ENCODE measurements at regions not wholly inside any gene's neighbourhood (a gene's known extent, or its start where the extent isn't known, plus 50 kb on each side); places are given as distances from the start of the nearest gene placed in this dataset.
A peak's percentile ranks its signal among the peaks of the same experiment; 100 is the strongest.
"Not testable (repeated sequence)": the region's sequence is repeated elsewhere in the genome, so short reads cannot be mapped to it uniquely, and the experiment has no call there.

DNA sequence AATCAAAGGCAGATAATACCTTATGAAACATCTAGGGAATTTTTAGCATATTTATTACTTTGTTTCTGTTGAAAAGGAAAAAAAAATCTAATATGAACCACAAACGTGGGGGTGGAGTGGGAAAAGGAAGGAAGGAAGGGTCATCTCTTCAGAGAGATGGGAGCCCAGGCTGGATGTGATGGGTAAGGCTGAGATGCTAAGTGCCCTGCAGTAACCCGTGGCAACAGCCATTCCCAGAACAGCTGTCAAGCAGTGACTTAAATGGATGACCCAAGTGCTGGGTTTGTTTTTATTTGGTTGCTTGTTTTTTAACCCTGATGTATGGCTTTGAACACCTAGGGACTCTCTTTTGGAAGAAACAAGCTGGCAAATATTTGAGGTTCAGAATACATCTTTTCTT lies 50.7 kb upstream of the KLF7 start:
- DNase-seq, result no peak

DNA sequence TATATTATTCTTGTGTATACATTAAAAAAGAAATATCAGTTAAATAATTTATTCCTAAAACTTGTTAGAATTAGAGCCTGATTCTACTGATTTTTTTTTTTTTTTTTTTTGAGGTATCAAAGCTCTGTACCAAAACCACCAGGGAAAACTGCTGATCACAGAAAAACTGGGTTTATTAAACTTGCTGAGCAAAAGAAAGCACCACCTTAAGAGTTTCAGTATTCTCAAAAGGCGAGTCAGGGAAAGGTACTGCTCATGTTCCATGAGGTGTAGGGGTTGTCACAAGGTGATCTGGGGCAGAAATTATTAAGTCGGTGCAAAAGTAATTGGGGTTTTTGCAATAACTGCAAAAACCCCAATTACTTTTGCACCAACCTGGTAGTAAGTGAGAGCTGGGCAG lies 51.7 kb upstream of the KLF7 start:
- no peak for DNase-seq

DNA sequence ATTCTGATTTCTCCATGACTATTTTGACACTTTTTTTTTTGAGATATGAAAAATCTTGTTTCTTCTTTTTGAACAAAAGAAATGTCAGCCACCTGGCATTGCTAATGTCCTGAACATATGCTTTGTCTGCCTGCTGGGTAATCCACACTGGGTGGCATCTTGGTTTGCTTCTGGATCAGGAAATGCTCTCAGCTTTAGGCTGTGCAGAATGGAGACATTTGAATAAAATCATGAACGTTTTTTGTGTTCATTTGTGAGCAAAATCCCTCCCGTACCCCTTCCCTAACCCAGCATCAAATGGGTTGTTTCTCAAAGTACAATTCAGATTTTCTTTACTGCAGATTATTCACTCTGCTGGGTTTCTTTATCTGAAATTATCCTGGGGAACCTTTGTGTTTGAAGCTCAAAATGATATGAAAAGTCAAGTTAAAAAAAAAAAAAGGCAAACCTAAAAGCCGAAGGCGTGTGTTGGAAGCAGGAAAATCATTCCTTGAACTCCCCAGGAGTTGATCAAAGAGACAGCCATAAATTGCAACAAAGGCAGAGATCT lies 53.4 kb upstream of the KLF7 start:
- no peak for DNase-seq

DNA sequence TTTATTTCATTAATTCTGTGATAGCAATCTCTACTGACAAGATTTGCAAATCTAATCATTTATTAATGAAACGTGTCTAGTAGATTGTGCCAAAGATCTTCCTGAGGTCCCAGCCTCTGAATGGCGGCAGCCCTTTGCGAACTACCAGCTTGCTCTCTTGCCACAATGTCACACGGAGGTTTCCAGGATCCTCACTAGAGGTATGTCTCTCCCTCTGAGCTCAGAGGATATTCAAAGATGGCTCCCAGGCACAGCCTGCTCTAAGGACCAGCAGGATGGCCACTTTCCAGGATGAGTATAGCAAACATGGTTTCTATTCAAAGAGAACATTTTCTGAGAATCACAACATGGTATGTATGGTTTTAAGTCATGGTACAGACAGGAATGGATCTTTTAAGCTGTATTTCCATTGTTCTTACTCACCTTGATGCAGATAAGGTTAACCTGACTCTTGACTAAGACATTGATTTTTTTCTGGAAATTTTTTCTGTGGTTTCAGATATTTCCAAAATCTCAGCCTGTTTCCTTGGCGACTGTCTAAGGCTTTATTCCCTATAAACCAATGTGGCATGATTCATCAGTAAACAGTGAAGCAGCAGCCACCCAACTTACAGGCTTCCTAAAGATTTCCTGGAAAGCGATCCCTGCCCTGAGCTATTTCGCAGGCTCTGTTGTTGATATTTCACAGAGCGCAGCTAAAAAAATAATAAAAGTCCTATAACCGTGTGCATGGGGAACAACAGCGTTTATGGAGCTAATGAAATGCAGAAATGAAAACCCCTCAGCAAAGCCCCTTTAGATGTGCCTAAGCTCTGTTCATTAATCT lies 54.1 kb upstream of the KLF7 start:
- DNase-seq, result no peak

GRCh38 chr2:207221731-207222130 lies 56.0 kb upstream of the KLF7 start:
- DNase-seq, result no peak

GRCh38 chr2:207223051-207223450 lies 57.3 kb upstream of the KLF7 start:
- no peak for DNase-seq

GRCh38 chr2:207224381-207224780 lies 58.6 kb upstream of the KLF7 start:
- no peak for DNase-seq

DNA sequence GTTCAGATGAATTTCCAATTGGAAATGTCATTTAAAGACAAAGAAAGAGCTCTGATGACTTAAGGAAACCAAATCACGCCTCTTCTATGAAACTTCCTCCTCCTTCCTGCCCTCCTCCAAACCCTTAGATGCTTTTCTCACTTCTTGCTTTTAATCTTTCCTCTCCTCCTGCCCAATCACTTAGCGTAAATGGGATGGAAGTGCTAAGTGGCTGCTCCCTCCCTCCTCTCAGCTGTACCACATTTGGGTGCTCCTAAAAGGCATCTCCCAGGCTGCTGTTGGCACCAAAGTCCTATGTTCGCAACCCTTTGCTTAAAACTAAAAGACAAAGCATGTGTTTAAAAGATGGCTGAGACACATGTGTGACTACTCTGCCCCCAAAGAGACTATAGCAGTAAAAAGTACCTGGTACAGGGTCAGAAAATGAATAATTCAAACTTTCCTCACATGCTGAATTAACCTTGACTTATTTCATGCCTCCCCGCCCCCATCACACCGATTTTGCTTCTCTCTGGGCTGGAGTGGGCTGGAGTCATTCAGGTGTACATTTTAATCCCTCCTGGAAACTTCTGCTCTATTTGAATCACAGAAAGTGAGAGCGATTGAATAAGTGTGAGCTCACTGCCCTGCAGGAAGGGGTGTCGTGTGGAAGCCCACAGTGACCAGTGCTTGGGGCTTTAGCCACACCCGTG lies 59.2 kb upstream of the KLF7 start:
- DNase-seq, result no peak

DNA sequence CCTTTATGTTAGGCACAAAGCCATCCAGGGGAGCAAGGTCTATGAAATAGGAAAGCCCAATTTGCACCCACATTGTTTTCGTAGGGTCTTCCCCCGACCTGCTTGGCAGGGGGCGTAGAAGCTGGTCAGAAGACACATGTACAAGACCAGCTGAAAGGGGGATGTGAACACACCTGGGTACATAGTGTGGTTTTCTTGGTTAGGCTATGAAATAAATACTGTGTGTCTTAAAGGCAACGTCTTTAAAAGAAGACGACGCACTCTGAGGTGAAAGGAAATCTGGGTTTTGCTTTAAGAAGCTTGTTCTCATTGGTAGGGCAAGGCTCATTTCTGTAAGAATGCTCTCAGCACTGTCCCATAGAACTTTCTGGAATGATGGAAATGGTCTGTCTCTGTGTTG lies 60.0 kb upstream of the KLF7 start:
- DNase-seq, result no peak

DNA sequence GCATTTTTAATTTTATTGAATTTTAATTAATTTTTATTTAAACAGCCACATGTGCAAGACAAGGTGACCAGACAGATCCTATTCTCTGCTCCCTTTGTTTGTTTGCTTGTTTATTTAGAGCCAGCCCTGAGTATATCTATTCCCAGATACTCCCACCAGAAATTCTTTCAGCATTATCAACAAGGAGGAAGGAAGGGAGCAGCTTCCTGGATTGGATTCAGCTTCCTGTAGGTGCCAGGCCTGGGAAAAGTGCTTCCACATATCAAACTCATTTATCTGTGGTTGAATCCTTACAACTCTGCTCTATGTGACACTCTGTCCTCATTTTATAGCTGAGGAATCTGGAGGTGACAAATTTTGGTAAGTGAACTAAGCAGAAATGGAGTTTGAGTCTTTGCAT lies 60.5 kb upstream of the KLF7 start:
- DNase-seq, result no peak

DNA sequence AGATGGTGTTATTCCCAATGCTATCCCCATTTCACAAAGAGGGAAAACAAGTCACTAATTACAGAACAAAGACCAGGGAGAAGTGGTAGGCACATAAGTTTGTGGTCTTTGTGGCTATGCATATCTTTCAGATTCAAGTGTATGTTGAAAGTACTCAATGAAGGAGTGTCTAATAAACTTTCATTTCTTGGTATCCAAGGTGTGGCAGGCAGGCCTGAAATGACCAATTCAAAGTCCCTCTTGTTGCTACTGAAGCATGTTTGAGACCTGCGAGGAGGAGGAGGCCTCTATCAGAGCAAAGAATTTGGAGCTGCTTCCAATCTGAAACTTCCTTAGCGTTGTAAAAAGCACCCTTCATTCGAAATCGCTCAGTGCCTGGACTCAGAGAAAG lies 60.9 kb upstream of the KLF7 start:
- no peak for DNase-seq

DNA sequence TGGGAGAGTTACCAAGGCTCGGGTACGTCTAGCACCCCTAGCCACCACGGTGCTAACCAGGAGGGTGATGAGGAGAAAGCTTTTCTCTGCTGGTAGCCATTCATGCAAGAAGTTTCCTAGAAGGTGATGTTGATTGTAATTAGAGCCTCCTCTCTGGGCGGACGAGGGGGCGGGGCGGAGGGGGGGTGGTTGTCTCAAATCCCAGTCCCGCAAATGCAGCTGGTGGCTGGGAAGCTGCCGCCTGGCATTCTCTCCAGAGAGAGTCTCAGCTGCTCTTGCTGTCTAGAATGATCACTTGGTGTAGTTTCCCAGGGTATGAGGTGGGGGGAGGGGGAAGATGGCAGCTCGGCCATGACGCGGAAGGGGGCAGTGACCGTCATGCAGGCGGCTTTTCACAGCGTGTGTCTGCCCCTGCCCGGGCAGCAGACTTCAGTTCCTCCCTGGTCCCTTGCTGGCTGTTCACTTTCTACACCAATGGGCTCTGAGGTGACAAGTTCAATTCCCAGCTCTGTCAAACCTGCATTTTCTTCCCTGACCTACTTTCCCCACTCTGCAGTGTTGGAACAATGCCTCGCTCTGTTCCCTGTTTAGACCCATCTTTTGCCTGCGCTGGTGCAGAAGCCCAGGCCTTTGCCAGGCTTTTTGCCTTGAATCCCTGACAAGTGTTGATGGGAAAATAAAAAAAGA lies 61.5 kb upstream of the KLF7 start:
- peak; percentile 67 for DNase-seq

DNA sequence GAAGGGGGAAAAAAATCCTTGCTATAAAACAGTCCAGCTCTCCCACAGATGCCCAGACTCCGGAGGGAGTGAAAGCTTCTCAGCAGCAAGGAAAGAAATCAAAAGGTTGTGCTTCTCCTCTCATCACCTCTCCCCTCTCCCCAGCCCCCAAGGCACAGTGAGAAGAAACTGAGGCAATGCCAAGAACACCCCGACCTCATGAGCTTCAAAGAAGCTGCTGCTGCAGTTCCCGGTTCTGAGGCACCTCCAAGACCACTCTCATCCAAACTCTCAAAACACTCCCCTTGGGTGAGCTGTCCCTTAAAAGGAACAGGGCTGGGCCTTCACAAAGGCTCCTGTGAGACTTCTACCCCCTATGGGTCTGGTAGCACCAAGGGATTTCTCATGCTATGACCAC lies 62.0 kb upstream of the KLF7 start:
- DNase-seq, result no peak

DNA sequence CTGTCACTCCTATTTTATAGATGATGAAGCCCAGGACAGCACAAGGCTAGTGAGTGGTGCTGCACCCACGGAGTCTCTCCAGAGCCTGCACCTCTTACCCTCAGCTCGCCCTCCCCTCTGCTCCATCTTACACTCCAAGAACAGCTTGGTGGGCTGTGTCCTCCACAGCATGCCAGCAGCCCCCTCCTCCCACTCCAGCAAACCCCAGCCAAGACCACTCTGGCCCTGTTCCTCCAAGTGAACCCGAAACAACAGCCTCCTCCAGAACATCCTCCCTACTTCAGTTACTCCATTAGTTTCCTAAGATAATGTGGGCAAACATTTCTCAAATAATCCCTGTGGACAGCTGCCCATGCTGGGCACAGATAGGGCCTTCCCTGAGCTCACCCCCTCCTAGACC lies 62.7 kb upstream of the KLF7 start:
- DNase-seq, result no peak

DNA sequence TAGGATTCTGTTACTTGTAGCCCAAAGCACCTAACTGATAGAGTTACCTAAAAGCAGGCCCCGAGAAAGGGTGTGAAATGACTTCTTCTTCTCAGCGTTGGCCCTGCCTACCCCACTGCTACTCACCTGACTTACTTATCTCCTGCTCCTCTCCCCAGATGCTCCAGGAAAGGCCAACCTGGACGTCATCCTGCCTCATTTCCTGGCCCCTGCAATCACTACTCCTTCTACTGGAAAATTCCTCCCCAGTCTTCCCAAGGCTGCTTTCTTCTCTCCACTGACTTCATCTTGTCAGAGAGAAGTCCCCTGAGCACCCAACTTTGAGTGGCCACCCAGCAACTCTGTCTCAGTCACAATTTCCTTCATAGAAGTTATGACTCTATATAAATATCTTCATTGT lies 63.4 kb upstream of the KLF7 start:
- DNase-seq, result no peak

GRCh38 chr2:207230261-207231105 lies 64.7 kb upstream of the KLF7 start:
- no peak for DNase-seq

GRCh38 chr2:207231106-207231865 lies 65.5 kb upstream of the KLF7 start:
- no peak for DNase-seq

GRCh38 chr2:207231967-207232366 lies 66.2 kb upstream of the KLF7 start:
- no peak for DNase-seq

DNA sequence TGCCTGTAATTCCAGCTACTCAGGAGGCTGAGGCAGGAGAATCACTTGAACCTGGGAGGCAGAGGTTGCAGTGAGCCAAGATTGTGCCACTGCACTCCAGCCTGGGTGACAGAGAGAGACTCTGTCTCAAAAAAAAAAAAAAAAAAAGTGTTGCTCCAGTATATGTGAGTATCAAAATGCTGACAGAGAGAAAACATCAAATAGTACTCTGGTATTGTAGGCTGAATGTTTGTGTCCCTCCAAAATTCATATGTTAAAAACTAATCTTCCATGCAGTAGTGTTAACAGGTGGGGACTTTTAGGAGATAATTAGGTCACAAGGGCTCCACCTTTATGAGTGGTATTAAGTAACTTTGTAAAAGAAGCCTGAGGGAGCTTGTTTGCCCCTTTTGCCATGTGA lies 67.4 kb upstream of the KLF7 start:
- not testable (repeated sequence) for DNase-seq

DNA sequence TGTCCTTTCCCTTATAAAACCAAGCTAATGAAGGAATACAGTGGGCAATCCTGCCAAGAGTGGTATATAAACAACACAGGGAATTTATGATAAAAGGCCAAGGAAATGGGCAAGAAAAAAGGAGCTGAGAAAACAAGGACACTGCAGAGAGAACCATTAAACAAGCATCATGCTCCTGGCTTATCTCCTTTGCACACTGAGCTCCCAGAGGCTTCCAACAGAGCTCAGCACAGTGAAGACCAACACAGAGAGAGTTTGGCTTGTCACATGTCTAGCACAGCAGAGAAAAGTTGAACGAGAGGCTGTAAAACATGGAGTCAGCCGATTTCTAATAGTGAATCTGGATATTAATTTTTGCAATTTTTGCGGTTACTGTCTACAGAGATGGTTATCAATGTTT lies 68.0 kb upstream of the KLF7 start:
- DNase-seq, result no peak

DNA sequence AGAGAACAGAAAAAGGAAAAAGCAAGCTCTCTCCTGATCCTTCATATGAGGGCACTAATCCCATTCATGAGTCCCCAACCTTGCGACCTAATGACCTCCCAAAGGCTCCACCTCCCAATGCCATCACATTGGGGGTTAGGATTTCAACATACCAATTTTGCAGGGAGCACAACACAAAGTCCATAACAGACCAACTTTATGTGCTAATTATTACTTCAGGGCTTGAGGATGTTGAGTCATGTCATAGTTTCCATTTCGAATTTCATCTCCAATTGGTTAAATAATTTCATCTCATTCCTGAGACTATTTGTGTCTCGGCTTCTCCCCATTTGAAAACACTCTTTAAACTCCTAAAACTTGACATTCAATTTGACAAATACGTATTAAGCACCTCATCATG lies 69.9 kb upstream of the KLF7 start:
- no peak for DNase-seq
